Ectodermal cell (in vitro differentiated cells): ENCODE measurements at regions not wholly inside any gene's neighbourhood (a gene's known extent, or its start where the extent isn't known, plus 50 kb on each side); places are given as distances from the start of the nearest gene placed in this dataset.

Experiments
- H3K27ac ChIP-seq: 2 replicates; pipeline ENCODE4 v1.7.0; 2013; ENCODE audit warnings: mild to moderate bottlenecking, low read depth, low read length; ENCODE audit not compliant: insufficient read depth, poor library complexity, severe bottlenecking
- H3K27me3 ChIP-seq: 2 replicates; pipeline ENCODE4 v1.7.0; 2013; ENCODE audit warnings: mild to moderate bottlenecking, low read length; ENCODE audit not compliant: insufficient read depth, control insufficient read depth, poor library complexity, severe bottlenecking
- H3K36me3 ChIP-seq: one replicate; pipeline ENCODE4 v1.7.0; 2013; ENCODE audit warnings: low read length; ENCODE audit not compliant: control insufficient read depth, insufficient read depth
- H3K4me1 ChIP-seq: one replicate; pipeline ENCODE4 v1.7.0; 2013; ENCODE audit warnings: low read length; ENCODE audit not compliant: control insufficient read depth, insufficient read depth
- H3K4me3 ChIP-seq: 2 replicates; pipeline ENCODE4 v1.7.0; 2013; ENCODE audit warnings: low read depth, low read length, control low read depth; ENCODE audit not compliant: insufficient read depth
- H3K9me3 ChIP-seq: 2 replicates; pipeline ENCODE4 v1.7.0; 2013; ENCODE audit warnings: mild to moderate bottlenecking, low read length, moderate library complexity; ENCODE audit not compliant: control insufficient read depth
- whole genome bisulfite sequencing, 2 experiments: methylation state at CpG; one replicate each; pipeline ENCODE4 v1.1.7; 2013; ENCODE audit warnings: missing lambda C conversion rate in 2 of 2; 5-methylcytosine and 5-hydroxymethylcytosine counted together

- WGBS, 2 experiments: 75 to 86% methylated on average over 5 of the region's 5 CpGs
These were observed 383.4 kb downstream of the CBLN2 start for GRCh38 chr18:72160510-72161445.

DNA sequence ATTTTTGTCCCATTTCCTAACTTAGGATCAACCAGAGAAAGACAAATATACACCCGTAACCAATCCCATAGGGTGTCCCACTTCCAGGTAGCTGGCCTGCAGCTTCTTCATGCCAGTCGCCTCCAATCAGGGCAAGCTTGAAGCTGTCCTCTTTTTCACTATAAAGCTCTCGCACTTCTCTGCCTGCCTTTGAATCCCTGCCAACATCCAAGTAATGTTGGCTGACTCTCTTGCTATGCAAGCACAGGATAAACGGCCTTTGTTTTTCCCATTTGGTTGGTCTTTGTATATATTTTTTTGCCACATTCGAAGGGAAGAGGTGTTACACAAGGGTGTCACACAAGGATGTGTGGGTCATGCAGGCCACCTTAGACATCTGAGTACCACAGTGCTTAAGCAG is 388.8 kb downstream of the CBLN2 start:
- Histone ChIP-seq H3K27ac (no peak overlapping the region), H3K4me1 (no peaks in the 10 kb centered on the region), H3K9me3 (peaks cover 8% of the 10 kb centered on the region), H3K4me3 (no peak overlapping the region), H3K36me3 (no peaks in the 10 kb centered on the region), H3K27me3 (no peaks in the 10 kb centered on the region)
- WGBS, 2 experiments: 83 to 86% methylated on average over 5 of the region's 5 CpGs

More at GRCh38 chr18:72160510-72161445, 383.4 kb downstream of the CBLN2 start:
- H3K9me3 ChIP-seq: peaks cover 13% of the 10 kb centered on the region
- no peaks in the 10 kb centered on the region for H3K4me1 ChIP-seq
- H3K27ac ChIP-seq: no peak overlapping the region
- no peaks in the 10 kb centered on the region for H3K27me3 ChIP-seq
- no peaks in the 10 kb centered on the region for H3K36me3 ChIP-seq
- H3K4me3 ChIP-seq: no peak overlapping the region

DNA sequence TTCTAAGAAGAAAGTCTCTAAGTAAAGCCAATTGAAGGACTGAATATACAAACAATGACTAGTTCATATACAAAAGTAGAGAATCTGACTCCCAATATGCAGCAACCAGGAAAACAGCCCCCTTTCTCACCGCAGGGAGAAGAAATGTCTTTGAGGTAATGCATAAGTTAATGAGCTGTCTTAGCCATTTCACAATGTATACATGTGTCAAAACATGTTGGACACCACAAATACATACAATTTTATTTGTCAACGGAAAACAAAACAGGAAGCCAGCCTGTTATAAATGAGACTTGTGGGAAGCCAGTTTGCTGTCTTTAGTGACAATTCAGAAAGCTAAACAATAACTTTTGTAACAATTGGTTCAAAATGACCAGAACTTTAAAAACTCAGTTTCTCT is 389.2 kb downstream of the CBLN2 start:
- Histone ChIP-seq H3K36me3 (no peaks in the 10 kb centered on the region), H3K4me1 (no peaks in the 10 kb centered on the region), H3K4me3 (no peak overlapping the region), H3K27me3 (no peaks in the 10 kb centered on the region), H3K9me3 (peaks cover 8% of the 10 kb centered on the region), H3K27ac (no peak overlapping the region)
- WGBS, 2 experiments: 50 to 55% methylated on average over 1 of the region's 2 CpGs

DNA sequence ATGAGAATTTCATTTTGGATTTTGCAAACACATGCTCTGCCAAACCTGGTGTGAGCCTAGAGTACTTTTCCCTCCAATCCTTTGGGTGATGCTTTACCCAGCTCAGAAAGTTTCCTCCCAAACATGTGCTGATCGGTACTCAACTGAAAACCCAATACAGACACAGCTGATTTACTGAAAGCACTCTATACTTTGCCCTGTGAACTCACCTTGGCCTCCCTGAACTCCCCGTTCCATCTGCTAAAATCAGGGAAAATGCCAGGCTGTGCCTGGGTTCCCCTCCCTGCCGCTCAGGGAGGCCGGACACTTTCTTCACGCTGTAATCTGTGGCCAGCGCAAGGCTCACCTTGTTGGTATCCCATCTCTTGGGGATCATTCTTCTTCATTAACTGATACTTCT is 391.2 kb downstream of the CBLN2 start:
- 89 to 91% methylated on average over 6 of the region's 6 CpGs for WGBS, 2 experiments
- Histone ChIP-seq H3K4me3 (no peak overlapping the region), H3K36me3 (no peaks in the 10 kb centered on the region), H3K4me1 (no peaks in the 10 kb centered on the region), H3K9me3 (peaks cover 4% of the 10 kb centered on the region), H3K27ac (no peak overlapping the region), H3K27me3 (no peaks in the 10 kb centered on the region)

- no peak overlapping the region for H3K4me3 ChIP-seq
- no peak overlapping the region for H3K27ac ChIP-seq
- H3K4me1 ChIP-seq: no peaks in the 10 kb centered on the region
- H3K9me3 ChIP-seq: no peaks in the 10 kb centered on the region
- H3K27me3 ChIP-seq: no peaks in the 10 kb centered on the region
- no peaks in the 10 kb centered on the region for H3K36me3 ChIP-seq
- WGBS, 2 experiments: 85 to 88% methylated on average over 1 to 3 of the region's 3 CpGs
These were observed 396.3 kb downstream of the CBLN2 start for GRCh38 chr18:72147830-72148229.

GRCh38 chr18:72140007-72140406 is 404.1 kb downstream of the CBLN2 start:
- WGBS, 2 experiments: 77 to 78% methylated on average over 8 of the region's 8 CpGs
- H3K9me3 ChIP-seq: no peaks in the 10 kb centered on the region
- H3K36me3 ChIP-seq: no peaks in the 10 kb centered on the region
- H3K4me1 ChIP-seq: no peaks in the 10 kb centered on the region
- H3K27me3 ChIP-seq: no peaks in the 10 kb centered on the region
- H3K4me3 ChIP-seq: no peak overlapping the region
- H3K27ac ChIP-seq: no peak overlapping the region

DNA sequence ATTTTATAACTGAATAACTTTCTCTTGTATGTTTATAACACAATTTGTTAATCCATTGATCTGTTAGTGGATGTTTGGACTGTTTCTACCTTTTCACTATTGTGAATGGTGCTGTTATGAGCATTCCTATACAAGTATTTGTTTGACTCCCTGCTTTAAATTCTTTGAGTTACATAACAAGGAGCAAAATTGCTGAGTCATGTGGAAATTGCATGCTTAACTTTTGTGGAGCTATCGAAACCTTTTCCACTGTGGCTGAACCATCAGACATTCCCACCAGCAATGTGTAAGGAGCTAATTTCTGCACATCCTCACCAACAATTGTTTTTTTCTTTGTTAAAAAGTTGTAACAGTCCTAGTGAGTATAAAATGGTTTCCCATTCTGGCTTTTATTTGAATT is 415.5 kb downstream of the CBLN2 start:
- Histone ChIP-seq H3K4me3 (no peak overlapping the region), H3K27ac (no peak overlapping the region), H3K27me3 (no peaks in the 10 kb centered on the region), H3K36me3 (no peaks in the 10 kb centered on the region), H3K4me1 (no peaks in the 10 kb centered on the region), H3K9me3 (no peaks in the 10 kb centered on the region)
- WGBS, 2 experiments: 86 to 100% methylated on average over 1 of the region's 1 CpG

DNA sequence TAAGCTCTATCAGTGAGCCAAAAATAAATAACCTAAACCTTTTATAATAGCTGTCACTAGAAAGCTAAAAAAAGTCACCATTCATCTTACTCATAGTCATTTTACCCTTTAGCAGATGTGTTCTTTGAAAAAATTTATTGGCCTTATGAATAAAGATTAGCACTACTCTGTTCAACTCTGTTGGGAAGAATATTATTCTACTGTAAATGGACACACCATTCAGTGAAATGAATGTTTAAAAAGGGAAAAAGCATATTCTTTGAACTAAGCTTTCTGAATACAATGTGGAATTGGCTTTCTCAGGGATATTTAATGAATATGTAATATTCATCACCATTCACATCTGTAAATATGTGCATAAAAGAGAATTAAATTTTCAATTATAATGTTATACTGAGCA is 422.0 kb downstream of the CBLN2 start:
- H3K4me1 ChIP-seq: no peaks in the 10 kb centered on the region
- H3K27ac ChIP-seq: no peak overlapping the region
- no peak overlapping the region for H3K4me3 ChIP-seq
- peaks cover 4% of the 10 kb centered on the region for H3K9me3 ChIP-seq
- no peaks in the 10 kb centered on the region for H3K36me3 ChIP-seq
- no peaks in the 10 kb centered on the region for H3K27me3 ChIP-seq

DNA sequence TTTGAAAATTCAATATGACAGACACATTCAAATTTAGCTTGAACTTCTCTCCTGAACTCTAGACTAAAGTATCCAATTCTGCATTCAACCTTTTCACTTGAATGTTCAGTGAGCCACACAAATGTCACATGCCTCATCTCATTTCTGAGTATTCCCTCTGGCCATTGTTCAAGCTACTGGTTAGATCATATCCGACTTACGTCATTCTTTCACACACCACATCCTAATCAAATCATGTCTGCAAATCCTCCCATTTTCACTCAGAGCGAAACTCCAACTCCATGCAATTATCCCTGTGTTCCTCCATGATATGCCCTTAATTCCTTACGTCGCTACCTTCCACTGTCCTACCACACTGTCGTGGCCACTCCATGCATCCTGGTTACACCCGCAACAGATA is 425.1 kb downstream of the CBLN2 start:
- H3K27ac ChIP-seq: no peak overlapping the region

DNA sequence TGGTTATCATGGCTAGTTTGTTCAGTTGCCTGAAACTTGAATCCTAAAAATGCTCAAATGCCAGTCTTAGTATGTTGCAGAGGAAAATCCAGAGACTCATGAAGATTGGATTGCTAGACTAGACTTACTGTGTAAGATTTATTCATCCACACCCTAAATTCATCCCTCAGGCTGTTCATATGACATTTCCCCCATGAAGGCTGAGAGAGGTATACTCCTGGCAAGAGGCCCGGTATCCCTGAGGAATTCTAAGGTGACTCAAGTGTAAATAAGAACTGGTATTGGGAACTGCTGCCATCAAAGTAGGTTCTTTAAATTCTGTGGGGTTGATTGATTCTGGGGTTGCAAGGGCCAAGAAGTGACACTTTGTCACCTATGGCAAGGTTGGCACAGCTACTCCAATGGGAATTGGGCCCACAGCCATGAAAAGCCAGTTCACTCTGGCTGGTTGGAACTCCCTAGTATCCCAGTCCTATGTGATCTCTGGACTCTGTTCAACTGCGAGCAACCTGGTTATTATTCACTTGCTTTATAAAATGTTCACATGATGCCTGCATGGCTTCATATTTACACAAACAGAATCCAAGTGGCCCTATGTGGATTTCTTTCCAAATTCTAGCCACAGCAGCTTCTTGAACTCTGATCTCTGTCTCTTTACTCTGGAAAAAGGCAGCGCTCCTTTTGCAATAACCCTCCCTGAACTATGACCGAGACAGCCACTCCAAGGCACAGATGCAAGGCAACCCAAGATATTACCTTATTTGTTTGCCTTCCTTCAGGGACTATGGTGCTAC is 429.1 kb downstream of the CBLN2 start:
- H3K27me3 ChIP-seq: no peaks in the 10 kb centered on the region
- H3K4me3 ChIP-seq: no peak overlapping the region
- no peak overlapping the region for H3K27ac ChIP-seq
- 83% methylated on average over 4 of the region's 4 CpGs for WGBS, 2 experiments
- H3K4me1 ChIP-seq: no peaks in the 10 kb centered on the region
- no peaks in the 10 kb centered on the region for H3K36me3 ChIP-seq
- peaks cover 10% of the 10 kb centered on the region for H3K9me3 ChIP-seq

More for the DNA sequence above, 425.1 kb downstream of the CBLN2 start:
- Histone ChIP-seq H3K27me3 (no peaks in the 10 kb centered on the region), H3K36me3 (no peaks in the 10 kb centered on the region), H3K4me3 (no peak overlapping the region), H3K9me3 (peaks cover 10% of the 10 kb centered on the region), H3K4me1 (no peaks in the 10 kb centered on the region)
- 87 to 88% methylated on average over 7 of the region's 7 CpGs for WGBS, 2 experiments
